ENCODE measurements at regions not wholly inside any gene's neighbourhood (a gene's known extent, or its start where the extent isn't known, plus 50 kb on each side); places are given as distances from the start of the nearest gene placed in this dataset.
"Not testable (repeated sequence)": the region's sequence is repeated elsewhere in the genome, so short reads cannot be mapped to it uniquely, and the experiment has no call there.

DNA sequence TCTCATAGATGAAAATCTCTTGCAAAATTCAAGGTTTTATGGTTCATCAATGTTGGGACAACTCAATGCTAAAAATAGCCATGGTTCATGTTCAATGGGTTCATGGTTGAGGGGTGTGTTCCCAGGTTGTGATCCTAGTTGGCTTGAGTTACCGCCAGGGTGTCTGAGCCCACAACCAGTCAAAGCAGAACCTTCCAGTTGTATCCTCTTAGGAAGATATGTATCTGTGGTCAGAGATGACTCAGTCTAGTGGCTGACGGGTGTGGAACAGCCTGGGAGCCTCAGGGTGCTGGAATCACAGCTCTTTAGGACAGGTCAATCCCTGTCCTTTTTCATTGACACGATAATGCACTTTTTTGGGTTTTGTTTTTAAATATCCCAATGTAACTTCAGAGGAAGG is 192.3 kb upstream of the NR3C2 start:
- no peak for DNase-seq

DNA sequence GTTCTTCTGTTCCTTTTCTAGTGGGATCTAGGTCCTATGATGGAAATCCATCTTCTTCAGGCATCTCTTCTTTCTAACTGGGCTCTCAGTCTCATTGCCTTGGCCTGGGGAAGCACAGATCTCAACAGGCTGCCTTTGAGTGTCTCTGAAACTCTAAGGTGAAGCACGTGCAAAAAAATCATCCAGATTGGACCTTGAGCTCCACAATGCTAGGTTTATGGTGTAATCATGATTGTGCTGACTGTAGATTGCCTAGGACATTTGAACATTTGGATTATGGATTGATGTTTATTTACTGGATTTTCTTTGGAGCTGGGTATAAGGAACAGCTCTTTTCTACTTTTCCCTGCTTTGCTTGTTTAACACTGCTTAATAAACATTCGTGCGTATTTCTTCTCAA is 191.5 kb upstream of the NR3C2 start:
- DNase-seq = no peak

- no peak for DNase-seq
Observed at GRCh38 chr4:148632476-148632875, 190.3 kb upstream of the NR3C2 start.

- no peak for DNase-seq
Observed at GRCh38 chr4:148630051-148630450, 187.8 kb upstream of the NR3C2 start.

- DNase-seq = no peak
Observed at GRCh38 chr4:148618856-148619255, 176.6 kb upstream of the NR3C2 start.

DNA sequence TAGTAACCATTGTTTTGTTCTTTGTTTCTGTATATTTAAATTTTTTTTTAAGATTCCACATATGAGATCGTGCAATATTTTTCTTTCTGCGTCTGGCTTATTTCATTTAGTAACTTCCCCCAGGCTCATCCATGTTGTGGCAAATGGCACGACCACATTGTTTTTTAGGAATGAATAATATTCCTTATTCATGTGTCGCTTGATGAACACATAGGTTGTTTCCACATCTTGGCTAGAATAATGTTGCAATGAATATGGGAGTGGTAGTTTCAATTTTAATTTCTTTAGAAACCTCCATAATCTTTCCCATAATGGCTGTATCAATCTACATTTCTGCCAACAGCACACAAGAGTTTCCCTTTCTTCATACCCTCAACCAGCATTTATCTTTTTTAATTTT is 166.8 kb upstream of the NR3C2 start:
- no peak for DNase-seq

GRCh38 chr4:148598418-148599207 is 156.4 kb upstream of the NR3C2 start:
- not testable (repeated sequence) for DNase-seq

GRCh38 chr4:148589182-148589581 is 147.0 kb upstream of the NR3C2 start:
- DNase-seq = no peak

DNA sequence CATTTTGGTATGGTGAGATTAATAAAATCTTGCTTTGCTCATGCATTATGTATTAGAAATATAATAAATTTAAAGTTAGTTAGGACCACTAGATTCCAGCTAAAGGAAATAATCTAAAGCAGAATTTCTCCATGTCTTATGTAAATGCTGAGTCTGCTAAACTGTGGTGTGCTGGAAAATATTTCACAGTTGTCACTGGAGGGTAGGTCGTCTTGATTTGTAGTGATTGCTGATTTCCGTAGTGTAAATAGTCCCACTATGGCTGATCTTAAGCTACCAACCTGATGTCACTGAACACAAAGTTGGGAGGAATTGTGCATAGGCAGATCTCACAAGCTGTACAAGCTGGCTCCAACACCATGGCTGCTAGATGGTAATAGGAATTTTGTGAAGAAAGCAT is 133.4 kb upstream of the NR3C2 start:
- no peak for DNase-seq

DNA sequence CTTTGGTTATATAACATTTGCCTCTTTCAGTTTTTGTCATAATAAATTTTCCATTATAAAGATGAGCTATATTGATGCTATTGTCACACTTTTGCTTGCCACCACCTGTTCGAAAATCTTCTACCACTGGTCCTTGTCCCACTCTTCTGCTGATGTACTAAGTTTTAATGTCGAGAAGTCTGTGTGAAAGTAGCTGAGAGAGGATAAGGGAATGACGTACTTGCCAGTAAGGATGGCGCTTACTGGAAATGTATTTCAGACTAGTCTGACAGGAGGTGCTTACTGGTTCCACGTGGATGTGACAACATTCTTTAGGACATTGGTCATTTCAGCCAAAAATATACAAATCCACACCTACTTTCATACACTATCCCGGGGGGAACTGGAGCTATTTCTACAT is 132.7 kb upstream of the NR3C2 start:
- DNase-seq = no peak

DNA sequence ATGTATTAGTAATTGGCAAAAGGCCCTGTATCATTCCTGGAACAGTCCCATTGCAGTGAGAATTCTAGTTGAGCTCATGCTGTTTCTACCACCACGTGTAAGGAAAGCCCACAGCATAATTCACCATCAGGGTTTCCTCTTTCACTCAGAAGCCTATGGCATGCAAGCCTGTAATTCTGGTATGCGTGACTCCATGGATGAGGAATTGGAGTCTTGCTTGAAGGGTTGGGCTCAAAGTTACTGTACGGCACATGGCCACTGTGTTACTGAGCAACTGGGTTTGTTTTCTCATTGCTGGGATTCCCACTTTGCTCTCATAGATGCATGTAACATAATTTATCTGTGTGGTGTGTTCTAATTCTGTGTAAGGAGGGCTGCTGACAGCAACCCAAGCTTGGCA is 132.3 kb upstream of the NR3C2 start:
- no peak for DNase-seq

GRCh38 chr4:148574066-148574465 is 131.9 kb upstream of the NR3C2 start:
- DNase-seq = no peak

- no peak for DNase-seq
Observed at GRCh38 chr4:148573296-148573695, 131.1 kb upstream of the NR3C2 start.

DNA sequence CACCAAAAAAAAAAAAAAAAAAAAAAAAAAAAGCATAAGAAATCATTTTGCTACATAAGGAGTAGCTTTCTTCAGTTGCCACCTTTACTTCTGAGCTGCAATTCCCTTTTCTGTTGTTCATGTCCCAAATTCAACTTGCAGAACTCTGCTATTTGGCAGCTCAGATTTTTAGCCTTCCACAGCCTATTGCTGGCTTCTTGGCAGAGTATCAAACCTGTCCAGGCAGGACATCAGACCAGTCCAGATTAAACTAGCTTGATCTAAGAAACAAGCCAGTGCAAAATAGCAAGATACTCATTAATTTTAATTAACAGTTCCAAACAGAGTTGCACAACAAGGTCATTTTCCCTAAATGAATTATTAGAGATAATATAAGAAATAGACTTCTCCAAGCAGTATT is 123.6 kb upstream of the NR3C2 start:
- no peak for DNase-seq

GRCh38 chr4:148563684-148564083 is 121.5 kb upstream of the NR3C2 start:
- DNase-seq = no peak

- no peak for DNase-seq
Observed at GRCh38 chr4:148561467-148561866, 119.3 kb upstream of the NR3C2 start.

DNA sequence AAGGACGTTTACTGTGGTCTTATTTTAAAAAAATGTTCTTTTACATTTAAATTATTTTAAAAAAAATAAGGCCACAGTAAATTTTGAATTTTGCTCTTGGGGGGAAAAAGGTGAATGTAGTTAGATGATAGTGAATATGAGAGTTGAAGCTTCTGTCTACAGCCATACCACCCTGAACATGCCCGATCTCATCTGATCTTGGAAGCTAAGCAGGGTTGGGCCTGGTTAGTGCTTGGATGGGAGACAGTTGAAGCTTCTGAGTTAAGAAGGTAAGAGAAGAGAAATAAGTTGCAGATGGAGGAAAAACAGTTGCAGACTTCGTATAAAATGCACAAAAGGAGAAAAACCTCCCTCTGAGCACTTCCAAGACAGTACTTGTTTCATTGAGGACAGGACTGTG is 115.6 kb upstream of the NR3C2 start:
- no peak for DNase-seq

GRCh38 chr4:148550788-148551187 is 108.6 kb upstream of the NR3C2 start:
- DNase-seq = no peak

- DNase-seq = no peak
Observed at GRCh38 chr4:148542922-148543623, 100.9 kb upstream of the NR3C2 start.

GRCh38 chr4:148540622-148541326 is 98.6 kb upstream of the NR3C2 start:
- DNase-seq = no peak

GRCh38 chr4:148539387-148539786 is 97.2 kb upstream of the NR3C2 start:
- no peak for DNase-seq

DNA sequence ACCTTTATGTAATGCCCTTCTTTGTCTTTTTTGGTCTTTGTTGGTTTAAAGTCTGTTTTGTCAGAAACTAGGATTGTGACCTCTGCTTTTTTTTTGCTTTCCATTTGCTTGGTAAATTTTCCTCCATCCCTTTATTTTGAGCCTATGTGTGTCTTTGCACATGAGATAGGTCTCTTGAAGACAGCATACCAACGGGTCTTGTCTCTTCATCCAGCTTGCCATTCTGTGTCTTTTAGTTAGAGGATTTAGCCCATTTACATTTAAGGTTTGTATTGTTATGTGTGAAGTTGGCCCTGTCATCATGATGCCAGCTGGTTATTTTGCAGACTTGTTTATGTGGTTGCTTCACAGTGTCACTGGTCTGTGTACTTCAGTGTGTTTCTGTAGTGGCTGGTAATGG is 91.6 kb upstream of the NR3C2 start:
- DNase-seq = not testable (repeated sequence)

GRCh38 chr4:148530114-148530513 is 87.9 kb upstream of the NR3C2 start:
- no peak for DNase-seq

GRCh38 chr4:148527571-148527970 is 85.4 kb upstream of the NR3C2 start:
- DNase-seq = no peak

Data from MV-4-11 (cell line).